T-helper 9 cell (primary cell): ENCODE measurements at regions not wholly inside any gene's neighbourhood (a gene's known extent, or its start where the extent isn't known, plus 50 kb on each side); places are given as distances from the start of the nearest gene placed in this dataset.
"Not testable (repeated sequence)": the region's sequence is repeated elsewhere in the genome, so short reads cannot be mapped to it uniquely, and the experiment has no call there.

Experiments
- DNase-seq: peaks from one replicate; pipeline ENCODE4 v3.0.0-alpha.2; 2020

DNA sequence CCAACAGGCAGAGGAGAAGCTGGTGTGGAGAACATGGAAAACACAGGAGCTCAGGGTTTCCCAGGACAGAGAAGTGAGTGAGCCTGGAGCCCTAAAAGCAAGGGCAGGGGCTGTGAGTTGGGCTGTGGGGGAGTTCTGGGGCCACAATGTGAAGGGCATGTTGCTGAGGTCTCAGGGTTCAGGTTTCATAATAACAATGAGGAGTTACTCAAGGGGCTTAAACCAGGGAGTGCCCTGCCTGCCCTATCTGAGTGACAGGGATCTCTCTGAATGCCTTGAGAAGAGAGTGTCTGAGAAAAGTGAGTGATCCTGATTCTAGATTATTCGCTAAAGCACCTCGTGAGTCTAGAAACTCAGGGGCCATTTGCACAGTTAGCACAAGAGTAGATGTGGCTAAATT is 129.6 kb downstream of the VPREB1 start:
- DNase-seq: no peak

DNA sequence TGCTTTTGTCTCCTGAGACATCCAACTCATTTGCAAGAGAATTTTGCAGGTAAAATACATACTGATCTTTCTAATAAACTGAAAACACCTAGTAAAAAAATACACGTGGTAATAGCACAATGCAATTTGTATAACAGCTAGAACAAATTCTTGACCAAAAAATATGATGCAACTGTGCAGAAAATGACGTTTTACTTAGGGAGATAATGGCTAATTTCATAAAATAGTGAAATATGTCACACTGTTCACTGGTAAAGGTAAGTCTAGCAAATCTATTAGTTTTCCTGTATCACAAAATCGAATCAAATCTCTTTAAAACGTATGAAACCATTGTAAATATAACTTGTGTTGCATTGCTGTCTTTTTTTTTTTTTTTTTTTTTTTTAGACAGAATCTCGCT is 130.0 kb downstream of the VPREB1 start:
- no peak for DNase-seq

DNA sequence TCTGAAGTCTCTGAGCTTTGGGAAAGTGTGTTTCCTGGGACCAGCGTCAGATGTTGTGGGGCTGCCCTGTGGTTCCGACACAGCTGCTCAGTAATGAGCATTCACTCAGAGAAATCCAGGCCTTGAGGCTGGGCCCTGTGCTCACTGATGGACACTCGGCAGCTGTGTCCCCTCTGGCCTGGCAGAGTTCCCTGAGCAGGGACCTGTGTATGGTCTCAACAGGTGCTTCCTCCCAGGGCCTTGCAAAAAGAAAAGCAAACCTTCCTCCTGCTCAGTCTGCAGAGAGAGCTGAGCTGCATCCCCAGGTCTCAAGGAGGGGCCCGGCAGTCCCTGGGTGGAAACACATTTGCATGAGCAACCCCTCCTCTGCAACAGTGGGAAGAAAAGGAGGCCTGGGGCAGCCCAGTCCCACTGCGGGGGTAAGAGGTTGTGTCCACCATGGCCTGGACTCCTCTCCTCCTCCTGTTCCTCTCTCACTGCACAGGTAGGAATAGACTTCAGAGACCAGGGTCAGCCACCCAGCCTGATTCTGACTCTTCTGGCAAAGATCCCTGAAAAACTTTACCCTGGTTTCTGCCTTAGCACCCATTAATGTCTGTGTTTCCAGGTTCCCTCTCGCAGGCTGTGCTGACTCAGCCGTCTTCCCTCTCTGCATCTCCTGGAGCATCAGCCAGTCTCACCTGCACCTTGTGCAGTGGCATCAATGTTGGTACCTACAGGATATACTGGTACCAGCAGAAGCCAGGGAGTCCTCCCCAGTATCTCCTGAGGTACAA is 131.2 kb downstream of the VPREB1 start:
- no peak for DNase-seq

DNA sequence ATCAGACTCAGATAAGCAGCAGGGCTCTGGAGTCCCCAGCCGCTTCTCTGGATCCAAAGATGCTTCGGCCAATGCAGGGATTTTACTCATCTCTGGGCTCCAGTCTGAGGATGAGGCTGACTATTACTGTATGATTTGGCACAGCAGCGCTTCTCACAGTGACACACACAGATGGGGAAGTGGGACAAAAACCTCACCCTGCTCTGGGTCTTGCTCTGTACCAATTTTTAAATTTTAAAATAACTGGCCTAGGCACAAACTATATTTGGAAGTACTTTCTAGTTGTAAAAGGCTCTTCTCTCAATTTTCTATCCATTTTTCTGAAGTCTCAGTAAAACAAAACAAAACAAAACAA is 131.7 kb downstream of the VPREB1 start:
- DNase-seq: no peak

DNA sequence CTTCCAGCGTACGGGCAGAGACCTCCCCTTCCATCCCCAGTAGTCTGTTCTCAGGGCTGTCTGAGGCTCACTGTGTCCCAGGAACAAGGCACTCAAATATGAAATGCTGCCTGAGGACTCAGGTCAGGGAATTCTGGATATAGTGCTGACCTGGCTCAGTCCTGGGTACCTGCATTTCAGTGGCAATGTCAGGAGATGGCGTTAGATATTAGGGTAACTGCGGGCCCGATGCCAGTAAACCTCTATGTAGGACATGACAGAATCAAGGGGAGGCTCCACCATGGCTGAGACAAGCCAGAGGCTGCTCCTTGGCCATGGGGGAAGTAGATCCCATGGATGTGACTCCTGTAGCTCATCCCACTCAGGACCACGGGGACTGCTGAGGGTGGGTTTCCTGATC is 131.7 kb downstream of the ZNF280B start:
- not testable (repeated sequence) for DNase-seq

DNA sequence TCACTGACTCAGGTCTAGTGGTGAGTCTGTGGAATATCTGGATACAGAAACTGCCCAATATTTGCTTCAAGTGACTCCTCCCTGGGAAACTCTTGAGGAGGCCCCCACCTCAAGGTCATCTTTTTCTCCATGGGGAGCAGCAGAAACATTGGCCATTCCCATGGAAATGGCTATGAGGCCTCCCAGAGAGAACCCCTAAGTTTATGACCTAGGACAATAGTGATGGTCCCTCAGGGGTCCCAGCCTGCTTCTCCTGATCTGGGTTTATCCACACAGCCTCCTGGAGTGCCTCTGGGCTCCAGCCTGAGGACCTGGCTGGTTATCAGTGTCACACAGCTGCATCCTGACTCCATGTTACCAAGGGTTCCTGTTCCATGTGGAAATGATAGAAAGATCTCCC is 131.2 kb downstream of the ZNF280B start:
- DNase-seq: no peak

DNA sequence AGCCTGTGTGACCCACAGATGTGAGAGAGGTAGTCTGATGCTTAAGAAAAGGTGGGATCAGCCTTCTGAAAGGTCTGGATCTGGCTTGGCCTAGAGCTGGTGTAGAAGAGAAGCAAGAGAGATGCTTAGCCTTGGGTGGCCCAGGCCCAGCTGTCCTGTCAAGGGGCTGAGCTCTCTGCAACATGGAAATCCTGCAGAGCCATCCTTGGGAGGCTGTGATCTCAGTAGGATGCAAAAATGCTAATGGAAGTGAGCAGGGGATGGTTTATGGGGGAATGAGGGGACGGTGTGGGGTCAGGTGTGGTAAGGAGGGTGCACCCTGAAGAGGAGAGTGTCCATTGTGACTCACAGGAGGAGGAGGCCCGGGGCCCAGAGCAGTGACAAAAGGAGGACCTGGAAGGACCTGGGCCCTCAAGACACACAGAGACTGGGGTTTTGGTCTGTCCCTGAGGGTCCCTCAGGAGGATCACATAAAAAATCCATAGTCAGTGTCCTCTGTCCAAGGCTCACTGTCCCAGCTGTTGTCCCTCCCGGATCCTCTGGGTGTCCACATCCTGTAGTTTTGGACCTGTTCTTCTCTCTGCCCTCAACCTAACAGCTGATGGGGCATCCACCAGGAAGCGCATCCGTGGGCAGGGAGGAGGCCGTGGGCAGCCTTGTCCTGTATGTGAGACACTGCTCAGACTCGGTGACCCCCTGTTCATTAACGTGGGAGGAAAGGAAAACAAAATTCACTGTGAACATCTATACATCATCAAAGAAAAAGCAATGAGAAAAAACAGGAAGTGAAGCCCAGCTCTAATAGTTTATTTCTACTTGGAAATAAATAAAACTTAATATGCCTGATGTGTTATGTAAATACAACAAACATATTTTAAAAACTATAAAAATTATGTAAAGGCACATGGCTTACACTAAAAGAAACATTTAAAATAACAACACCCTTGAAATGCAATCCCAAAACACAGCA is 129.8 kb downstream of the ZNF280B start:
- DNase-seq: no peak

DNA sequence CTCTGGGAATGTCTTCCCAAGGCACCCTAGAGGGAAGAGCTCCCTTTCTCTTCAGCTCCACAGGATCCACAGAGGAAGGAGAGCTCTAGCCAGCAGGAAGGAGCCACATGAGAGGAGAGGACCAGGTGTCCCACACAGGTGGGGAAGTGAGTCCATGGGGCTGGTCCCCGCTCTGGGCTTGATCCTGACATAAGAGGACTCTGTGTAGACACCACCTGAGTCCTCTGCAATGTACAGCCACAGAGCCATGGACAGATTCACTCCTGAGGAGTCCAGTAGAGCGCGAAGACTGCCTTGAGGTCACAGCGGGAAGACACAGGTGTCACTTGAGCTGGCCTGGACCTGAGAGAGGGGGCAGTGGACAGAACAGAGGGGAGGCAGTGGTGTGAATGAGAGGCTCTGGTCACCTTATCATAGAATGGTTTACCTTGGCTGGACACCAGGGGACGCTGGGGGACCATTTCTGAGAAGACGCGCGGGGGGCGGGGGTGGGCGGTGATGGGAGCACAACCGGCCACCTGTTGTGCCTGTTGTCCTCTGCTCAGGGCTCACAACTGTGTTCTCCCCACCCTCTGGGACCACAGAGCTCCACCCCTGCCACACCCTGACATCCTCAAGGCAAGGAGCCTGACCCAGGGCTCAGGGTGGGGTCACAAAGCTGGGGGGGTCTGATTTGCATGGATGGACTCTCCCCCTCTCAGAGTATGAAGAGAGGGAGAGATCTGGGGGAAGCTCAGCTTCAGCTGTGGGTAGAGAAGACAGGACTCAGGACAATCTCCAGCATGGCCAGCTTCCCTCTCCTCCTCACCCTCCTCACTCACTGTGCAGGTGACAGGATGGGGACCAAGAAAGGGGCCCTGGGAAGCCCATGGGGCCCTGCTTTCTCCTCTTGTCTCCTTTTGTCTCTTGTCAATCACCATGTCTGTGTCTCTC is 128.2 kb downstream of the ZNF280B start:
- no peak for DNase-seq

DNA sequence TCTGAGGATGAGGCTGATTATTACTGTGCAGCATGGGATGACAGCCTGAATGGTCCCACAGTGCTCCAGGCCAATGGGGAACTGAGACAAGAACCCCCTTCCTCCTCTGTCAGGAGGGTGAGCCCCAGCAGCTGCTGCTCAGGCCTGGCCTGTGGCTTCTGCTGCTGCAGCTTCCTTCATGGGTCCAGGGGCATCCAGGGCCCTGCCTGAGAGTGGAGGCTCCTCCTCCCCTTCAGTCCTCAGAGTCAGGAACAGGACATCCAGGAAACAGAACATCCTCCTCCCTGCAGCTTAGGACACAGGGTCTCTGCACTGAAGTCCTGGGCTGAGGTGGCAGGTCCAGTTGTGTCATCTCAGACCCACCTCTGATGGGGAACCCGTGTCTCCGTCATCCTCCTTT is 127.2 kb downstream of the ZNF280B start:
- not testable (repeated sequence) for DNase-seq

DNA sequence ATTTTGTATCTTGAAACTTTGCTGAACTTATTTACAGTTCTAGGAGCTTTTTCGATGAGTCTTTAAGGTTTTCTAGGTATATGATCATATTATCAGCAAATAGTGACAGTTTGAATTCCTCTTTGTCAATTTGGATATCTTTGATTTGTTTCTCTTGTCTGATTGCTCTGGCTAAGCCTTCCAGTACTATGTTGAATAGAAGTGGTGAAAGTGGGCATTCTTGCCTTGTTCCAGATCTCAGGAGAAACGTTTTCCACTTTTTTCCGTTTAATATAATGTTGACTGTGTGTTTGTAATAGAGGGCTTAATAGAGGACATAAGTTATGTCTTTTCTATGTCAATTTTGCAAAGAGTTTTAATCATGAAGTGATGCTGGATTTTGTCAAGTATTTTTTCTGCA is 124.3 kb downstream of the ZNF280B start:
- DNase-seq: no peak

DNA sequence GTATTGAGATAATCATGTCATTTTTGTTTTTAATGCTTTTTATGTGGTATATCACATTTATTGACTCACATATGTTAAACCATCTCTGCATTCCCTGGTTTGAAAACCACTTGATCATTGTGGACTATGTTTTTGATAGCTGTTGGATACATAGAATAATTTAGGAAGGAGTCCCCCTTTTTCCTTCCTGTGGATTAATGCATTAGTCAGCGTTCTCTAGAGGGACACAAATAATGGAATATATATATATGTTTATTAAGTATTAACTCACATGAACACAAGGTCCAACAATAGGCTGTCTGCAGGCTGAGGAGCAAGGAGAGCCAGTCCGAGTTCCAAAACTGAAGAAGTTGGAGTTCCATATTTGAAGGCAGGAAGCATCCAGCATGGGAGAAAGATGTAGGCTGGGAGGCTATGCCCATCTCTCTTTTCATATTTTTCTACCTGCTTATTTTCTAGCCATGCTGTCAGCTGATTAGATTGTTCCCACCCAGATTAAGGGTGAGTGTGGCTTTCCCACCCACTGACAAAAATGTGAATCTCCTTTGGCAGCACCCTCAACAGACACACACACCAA is 123.8 kb downstream of the ZNF280B start:
- no peak for DNase-seq

DNA sequence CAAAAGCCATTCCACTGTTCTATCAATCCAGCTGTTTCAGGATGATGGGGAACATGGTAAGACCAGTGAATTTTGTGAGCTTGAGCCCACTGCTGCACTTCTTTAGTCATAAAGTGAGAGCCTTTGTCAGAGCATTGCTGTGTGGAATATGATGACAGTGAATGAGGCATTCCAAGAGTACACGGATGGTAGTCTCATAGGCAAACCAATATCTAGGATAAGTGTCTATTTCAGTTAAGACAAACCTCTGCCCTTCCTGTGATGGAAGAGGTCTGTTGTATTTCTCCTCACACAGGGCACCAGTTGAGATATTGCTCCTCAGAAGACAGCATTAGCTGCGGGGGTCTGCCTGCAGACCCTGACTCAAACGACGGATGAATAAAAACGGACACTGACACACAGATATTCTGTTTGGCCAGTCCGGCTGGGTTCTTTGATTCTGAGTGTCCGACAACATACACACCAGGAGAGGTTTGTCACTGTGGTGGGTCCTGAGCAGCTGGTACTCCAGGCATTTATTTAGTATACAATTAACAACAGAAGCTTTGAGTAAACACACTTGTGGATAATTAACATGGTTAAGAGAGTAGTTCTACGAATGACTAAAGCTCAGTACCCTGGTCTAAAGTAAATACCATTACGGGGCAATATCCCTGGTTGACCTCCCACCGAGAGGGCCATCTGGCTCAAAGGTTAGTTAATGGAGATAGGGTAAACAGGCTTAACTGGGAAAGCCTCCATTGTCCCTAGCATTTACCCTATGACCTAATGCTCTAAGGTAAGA is 121.7 kb downstream of the ZNF280B start:
- no peak for DNase-seq

DNA sequence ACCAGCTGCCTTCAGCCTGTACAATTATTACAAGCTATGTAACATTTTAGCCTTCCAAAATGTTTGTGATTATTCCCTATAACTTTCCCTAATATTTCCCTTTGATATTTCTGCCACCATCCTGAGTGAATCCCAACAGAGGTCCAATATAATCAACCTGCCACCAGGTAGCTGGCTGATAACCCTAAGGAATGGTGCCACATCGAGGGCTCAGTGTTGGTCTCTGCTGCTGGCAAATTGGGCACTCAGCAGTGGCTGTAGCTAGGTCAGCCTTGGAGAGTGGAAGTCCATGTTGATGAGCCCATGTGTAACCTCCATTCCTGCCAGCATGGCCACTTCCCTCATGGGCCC is 121.2 kb downstream of the ZNF280B start:
- DNase-seq: no peak

DNA sequence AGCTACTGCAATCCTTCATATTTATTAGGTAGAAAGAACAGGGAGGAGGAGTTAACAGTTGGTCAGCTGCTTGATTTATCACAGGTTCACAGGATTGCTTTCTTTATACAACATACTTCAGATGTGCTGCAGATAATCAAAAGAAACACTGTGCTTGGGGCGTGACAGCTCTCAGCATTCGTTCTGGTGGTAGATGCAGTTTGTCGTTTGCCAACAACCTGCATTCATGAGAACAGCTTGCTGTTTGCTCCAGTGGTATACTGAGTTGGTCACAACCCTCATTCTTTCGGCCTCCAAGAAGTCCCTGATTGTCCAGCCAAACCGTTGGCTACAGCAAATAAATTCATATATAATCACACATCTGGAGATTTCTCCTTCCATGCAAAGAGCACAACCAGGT is 120.5 kb downstream of the ZNF280B start:
- no peak for DNase-seq

DNA sequence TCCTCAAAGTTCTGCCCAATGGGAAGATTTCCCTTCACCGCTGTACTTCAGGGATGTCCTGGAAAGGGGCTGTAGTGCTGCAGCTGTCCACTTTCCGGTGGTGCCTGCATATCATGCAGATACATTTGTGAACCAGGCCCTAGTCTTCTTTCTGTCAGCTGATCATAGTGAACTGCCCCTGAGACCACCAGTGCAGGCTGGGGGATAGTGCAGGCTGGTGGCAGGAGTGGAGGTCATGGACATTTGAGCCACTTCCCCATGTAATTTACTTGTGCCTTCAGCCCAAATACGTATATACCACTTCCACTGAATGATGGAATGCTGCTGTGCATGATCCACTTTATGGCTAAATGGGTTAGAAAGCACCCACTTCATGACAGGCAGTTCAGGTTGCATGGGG is 120.0 kb downstream of the ZNF280B start:
- no peak for DNase-seq

DNA sequence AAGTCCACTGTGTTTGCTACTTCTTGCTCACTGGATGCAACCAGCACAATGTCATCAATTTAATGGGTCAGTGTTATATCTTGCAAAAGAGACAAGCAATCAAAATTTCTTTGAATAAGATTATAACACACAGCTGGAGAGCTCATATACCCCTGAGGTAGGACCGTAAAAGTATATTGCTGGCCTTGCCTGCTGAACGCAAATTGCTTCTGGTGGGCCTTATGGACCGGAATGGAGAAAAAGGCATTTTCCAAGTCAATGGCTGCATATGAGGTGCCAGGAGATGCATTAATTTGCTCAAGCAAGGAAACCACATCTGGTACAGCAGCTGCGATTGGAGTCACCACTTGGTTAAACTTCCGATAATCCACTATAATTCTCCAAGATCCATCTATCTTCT is 119.1 kb downstream of the ZNF280B start:
- no peak for DNase-seq

DNA sequence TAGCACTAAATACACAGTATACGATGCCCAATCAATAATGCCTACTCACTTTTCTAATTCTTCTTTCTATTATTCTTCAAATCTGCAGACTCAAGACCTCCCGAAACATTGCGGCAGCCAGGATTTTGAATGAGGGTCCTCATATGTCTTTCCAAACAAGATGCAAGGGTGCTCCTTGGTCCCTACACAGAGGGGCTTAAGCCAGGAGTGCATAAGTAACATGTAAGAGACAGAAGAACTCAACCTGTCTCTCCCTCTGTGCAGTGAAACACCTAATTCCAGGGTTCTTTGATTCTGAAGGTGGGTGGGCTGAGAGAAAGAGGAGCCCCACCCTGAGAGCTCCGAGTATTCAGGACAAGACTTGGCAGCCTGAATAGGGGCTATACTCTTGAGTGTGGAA is 117.6 kb downstream of the ZNF280B start:
- no peak for DNase-seq

DNA sequence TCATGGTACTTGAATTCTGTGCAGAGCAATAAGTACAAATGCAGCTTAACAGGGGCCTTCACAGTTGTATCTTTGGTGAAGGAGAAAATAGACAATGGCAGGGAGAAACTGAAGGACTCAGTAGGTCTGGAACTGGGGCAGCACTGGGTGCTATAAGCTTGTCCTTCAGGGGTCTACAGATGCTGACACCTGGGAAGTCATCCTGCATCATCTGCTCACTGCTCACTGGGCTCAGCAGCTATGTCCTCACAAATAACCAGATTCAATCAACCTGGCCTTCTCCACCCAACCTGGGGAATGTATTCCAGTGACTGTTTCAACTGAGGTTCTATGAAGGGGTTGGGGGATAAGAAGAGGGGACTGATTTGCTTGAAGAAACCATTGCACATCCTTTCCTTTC is 117.0 kb downstream of the ZNF280B start:
- DNase-seq: no peak

DNA sequence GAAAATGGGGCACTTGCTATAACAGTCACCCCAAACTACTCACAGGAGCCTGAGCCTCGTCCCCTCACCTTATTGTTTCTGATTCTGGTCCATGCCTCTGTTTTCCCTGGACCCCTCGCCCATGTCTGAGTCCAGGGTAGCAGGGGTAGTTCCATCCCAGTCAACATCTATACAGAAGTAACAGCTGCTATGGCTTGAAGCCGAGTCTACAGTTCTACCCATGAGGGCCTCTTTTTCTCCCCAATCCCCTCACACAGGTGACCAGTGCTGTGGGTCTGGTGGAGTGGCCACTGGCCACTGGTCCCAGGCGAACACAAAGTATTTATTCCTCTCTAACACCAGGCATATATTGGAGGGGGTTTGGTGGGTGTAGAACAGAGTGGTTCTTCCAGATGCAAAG is 116.4 kb downstream of the ZNF280B start:
- DNase-seq: no peak

DNA sequence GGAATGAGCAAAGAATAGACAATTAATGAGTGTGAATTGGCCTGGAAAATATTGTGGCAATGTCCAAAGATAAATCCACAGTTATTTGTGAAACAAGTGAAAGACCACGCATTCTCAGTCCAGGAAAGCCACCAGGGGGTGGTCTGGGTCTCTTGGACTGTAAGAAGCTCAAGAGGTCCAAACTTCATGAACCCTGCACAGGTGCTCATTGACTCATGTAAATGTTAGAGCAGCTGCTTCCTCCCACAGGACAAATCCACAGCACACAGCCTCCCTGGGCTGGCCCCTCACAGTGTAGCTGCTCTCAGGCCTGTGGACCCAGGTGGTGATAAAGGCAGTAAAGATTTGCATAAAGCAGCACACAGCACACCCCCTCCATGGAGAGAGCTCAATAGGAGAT is 114.0 kb downstream of the ZNF280B start:
- DNase-seq: no peak

DNA sequence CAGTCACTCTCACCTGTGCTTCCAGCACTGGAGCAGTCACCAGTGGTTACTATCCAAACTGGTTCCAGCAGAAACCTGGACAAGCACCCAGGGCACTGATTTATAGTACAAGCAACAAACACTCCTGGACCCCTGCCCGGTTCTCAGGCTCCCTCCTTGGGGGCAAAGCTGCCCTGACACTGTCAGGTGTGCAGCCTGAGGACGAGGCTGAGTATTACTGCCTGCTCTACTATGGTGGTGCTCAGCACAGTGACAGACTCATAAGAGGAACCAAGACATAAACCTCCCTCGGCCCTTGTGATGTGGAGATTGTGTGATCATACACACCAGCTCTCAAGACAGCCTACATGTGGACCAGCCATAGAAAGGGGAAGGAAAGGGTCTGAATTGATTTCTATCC is 113.3 kb downstream of the ZNF280B start:
- no peak for DNase-seq

DNA sequence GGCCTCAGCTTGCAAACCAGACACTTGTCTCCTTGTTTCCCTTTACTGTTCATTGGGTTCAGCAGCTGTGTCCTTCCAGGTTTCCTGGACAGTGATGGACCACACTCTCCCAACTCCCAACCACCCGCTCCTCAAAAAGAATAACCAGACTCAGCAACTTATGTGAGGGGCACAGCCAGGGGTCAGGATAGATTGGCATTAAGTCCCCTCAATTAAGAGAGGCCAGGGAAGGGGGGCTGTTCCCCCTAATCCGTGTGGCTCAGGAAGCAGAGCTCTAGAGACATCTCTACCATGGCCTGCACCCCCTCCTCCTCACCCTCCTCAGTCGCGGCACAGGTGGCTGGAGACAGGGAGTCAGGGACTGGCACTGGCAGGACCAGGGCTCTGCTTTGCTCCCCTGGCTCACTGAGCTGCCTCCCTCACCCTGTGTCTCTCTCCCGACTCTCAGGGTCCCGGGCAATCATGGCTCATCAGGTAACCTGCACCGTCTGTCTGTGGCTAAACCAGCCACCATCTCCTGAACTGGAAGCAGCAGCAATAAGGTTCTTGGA is 111.7 kb downstream of the ZNF280B start:
- DNase-seq: no peak
